HEK293 (cell line): ENCODE measurements at regions not wholly inside any gene's neighbourhood (a gene's known extent, or its start where the extent isn't known, plus 50 kb on each side); places are given as distances from the start of the nearest gene placed in this dataset.

ENCODE experiments used
- CTCF ChIP-seq: fragments of 450-650 bp; formaldehyde crosslinking; IDR thresholded peaks from 2 replicates; pipeline ENCODE4 v1.5.1; 2016; ENCODE audit warnings: missing biosample characterization, missing genetic modification characterization
- TCF7L2 ChIP-seq: IDR thresholded peaks from 2 replicates; pipeline ENCODE4 v1.6.1; 2011; ENCODE audit warnings: low read depth, mild to moderate bottlenecking, inconsistent platforms, low read length, moderate library complexity, borderline replicate concordance
- YY1 ChIP-seq: fragments of 450-650 bp; formaldehyde crosslinking; IDR thresholded peaks from 2 replicates; pipeline ENCODE4 v1.5.1; 2018; ENCODE audit warnings: missing biosample characterization, missing genetic modification characterization
- ZNF114 ChIP-seq: fragments of 450-650 bp; formaldehyde crosslinking; IDR thresholded peaks from 2 replicates; pipeline ENCODE4 v1.5.0; 2017; ENCODE audit warnings: missing biosample characterization, missing genetic modification characterization
- ZNF211 ChIP-seq: fragments of 450-650 bp; formaldehyde crosslinking; IDR thresholded peaks from 2 replicates; pipeline ENCODE4 v1.5.1; 2016; ENCODE audit warnings: low read depth, missing biosample characterization, missing genetic modification characterization
- ZNF473 ChIP-seq: fragments of 450-650 bp; formaldehyde crosslinking; IDR thresholded peaks from 2 replicates; pipeline ENCODE4 v1.5.1; 2017; ENCODE audit warnings: missing biosample characterization, missing genetic modification characterization
- ZNF510 ChIP-seq: fragments of 450-650 bp; formaldehyde crosslinking; IDR thresholded peaks from 2 replicates; pipeline ENCODE4 v1.5.1; 2018; ENCODE audit warnings: mild to moderate bottlenecking, missing genetic modification characterization, missing biosample characterization; ENCODE audit not compliant: insufficient replicate concordance

GRCh38 chr11:122022646-122023045 lies 93.4 kb downstream of the BLID start:
- no peak for TF ChIP-seq CTCF (tag by site-specific recombination)
- TF ChIP-seq ZNF211, result no peak
- TF ChIP-seq YY1 (tag by site-specific recombination), result no peak
- no peak for TF ChIP-seq TCF7L2
- TF ChIP-seq ZNF510 (tag by site-specific recombination), result no peak
- no peak for TF ChIP-seq ZNF114
- TF ChIP-seq ZNF473 (tag by site-specific recombination), result no peak
